Endothelial cell of umbilical vein (primary cell): ENCODE measurements at regions not wholly inside any gene's neighbourhood (a gene's known extent, or its start where the extent isn't known, plus 50 kb on each side); places are given as distances from the start of the nearest gene placed in this dataset.
A peak's percentile ranks its signal among the peaks of the same experiment; 100 is the strongest.

Source experiments
- BruUV-seq: library from RNA; stranded (reverse); fragments of 400-500 nt; replicated peaks from 2 replicates; lab custom pipeline; 2021; lab: Mats Ljungman, UMichigan
- CTCF ChIA-PET: fragments of 300-600, 350-600 bp; sonication (Branson Sonifier 250); formaldehyde crosslinking; loops from one replicate; lab custom pipeline; 2021; ENCODE audit warnings: antibody characterized with exemption, inconsistent platforms; lab: Charles Lee
- POLR2A ChIA-PET: fragments of 300-600, 350-600 bp; sonication (Branson Sonifier 250); formaldehyde crosslinking; loops from one replicate; lab custom pipeline; 2021; ENCODE audit warnings: antibody characterized with exemption, inconsistent platforms; lab: Charles Lee
- DNase-seq: peaks from one replicate; pipeline ENCODE4 v3.0.0-alpha.2; 2011; ENCODE audit warnings: low read depth, low spot score
- FAIRE-seq: peaks from 2 replicates; lab custom pipeline; 2011; peaks lifted over from hg19 to GRCh38; lab: Jason Lieb, UNC
- H2AFZ ChIP-seq: 2 replicates; pipeline ENCODE4 v1.6.0; 2012; ENCODE audit warnings: low read depth, low read length, control low read depth, inconsistent platforms
- H3K27ac ChIP-seq: 2 replicates; pipeline ENCODE4 v1.5.1; 2011; ENCODE audit warnings: low read depth, mild to moderate bottlenecking, control low read depth, low read length, moderate library complexity; ENCODE audit not compliant: insufficient read depth
- H3K27me3 ChIP-seq, 2 experiments: 2 replicates each; pipeline versions ENCODE4 v1.6.0 to v1.6.1; 2011; ENCODE audit warnings: low read length in 2 of 2, mixed read lengths in 1 of 2; ENCODE audit not compliant: control insufficient read depth in 2 of 2, insufficient read depth in 2 of 2
- H3K36me3 ChIP-seq, 2 experiments: 2 replicates in 1 of 2; 3 replicates in 1 of 2; pipeline ENCODE4 v1.5.1; 2011; ENCODE audit warnings: low read length in 2 of 2, mild to moderate bottlenecking in 1 of 2, moderate library complexity in 1 of 2; ENCODE audit not compliant: control insufficient read depth in 2 of 2, insufficient read depth in 2 of 2; ENCODE audit errors: extremely low read depth in 1 of 2
- H3K4me1 ChIP-seq: 3 replicates; pipeline ENCODE4 v1.5.1; 2011; ENCODE audit warnings: mild to moderate bottlenecking, low read length; ENCODE audit not compliant: control insufficient read depth, insufficient read depth; ENCODE audit errors: extremely low read depth
- H3K4me2 ChIP-seq: 2 replicates; pipeline ENCODE4 v1.6.1; 2011; ENCODE audit warnings: low read length, control low read depth, mixed read lengths; ENCODE audit not compliant: insufficient read depth
- H3K4me3 ChIP-seq, 3 experiments: fragments of 200-600 bp in 1 of 3; sonication (generic), shearing (Covaris generic) in 1 of 3; replicated peaks in 1 of 3; 2 replicates each; pipeline ENCODE4 v1.5.1; 2011 to 2016; ENCODE audit warnings: control low read depth in 3 of 3, low read length in 3 of 3, mild to moderate bottlenecking in 2 of 3, inconsistent platforms in 1 of 3, low read depth in 1 of 3, moderate library complexity in 1 of 3; ENCODE audit not compliant: insufficient read depth in 1 of 3
- H3K79me2 ChIP-seq: 2 replicates; pipeline ENCODE4 v1.6.0; 2012; ENCODE audit warnings: low read length, inconsistent platforms; ENCODE audit not compliant: control insufficient read depth, insufficient read depth
- H3K9ac ChIP-seq: replicated peaks from 2 replicates; pipeline ENCODE3; 2011; ENCODE audit warnings: low read length, control low read depth; ENCODE audit not compliant: insufficient read depth; ENCODE audit errors: extremely low read depth
- H3K9me1 ChIP-seq: replicated peaks from 3 replicates; pipeline ENCODE4 v1.6.0; 2011; ENCODE audit warnings: mild to moderate bottlenecking, low read length; ENCODE audit not compliant: control insufficient read depth, insufficient read depth; ENCODE audit errors: extremely low read depth
- H3K9me3 ChIP-seq: replicated peaks from 2 replicates; pipeline ENCODE4 v1.5.1; 2012; ENCODE audit warnings: low read length, inconsistent platforms; ENCODE audit not compliant: control insufficient read depth, insufficient read depth
- H4K20me1 ChIP-seq: replicated peaks from 2 replicates; pipeline ENCODE3; 2011; ENCODE audit warnings: mild to moderate bottlenecking, low read length; ENCODE audit not compliant: control insufficient read depth, insufficient read depth; ENCODE audit errors: extremely low read depth
- CTCF ChIP-seq, 2 donors: IDR thresholded peaks; 1 replicate in 1 of 2; 2 replicates in 1 of 2; pipeline ENCODE4 v1.5.1; 2011; ENCODE audit warnings: low read length in 2 of 2, mild to moderate bottlenecking in 2 of 2, moderate library complexity in 2 of 2, control low read depth in 1 of 2, inconsistent platforms in 1 of 2, low read depth in 1 of 2; ENCODE audit not compliant: insufficient read depth in 1 of 2; ENCODE audit errors: extremely low read depth in 1 of 2
- EZH2 ChIP-seq: IDR thresholded peaks from 2 replicates; pipeline ENCODE4 v1.6.1; 2012; ENCODE audit warnings: borderline replicate concordance, low read depth, mild to moderate bottlenecking, moderate library complexity, low read length, inconsistent platforms; ENCODE audit not compliant: severe bottlenecking
- FOS ChIP-seq: IDR thresholded peaks from 2 replicates; pipeline ENCODE4 v1.6.1; 2011; ENCODE audit warnings: mild to moderate bottlenecking, low read length, moderate library complexity, borderline replicate concordance; ENCODE audit not compliant: insufficient read depth
- GATA2 ChIP-seq: IDR thresholded peaks from 2 replicates; pipeline ENCODE4 v1.7.0; 2011; ENCODE audit warnings: low read depth, mild to moderate bottlenecking, moderate library complexity, mixed read lengths, low read length; ENCODE audit not compliant: insufficient read length, insufficient read depth
- JUN ChIP-seq: IDR thresholded peaks from 2 replicates; pipeline ENCODE4 v1.6.1; 2011; ENCODE audit warnings: borderline replicate concordance, low read depth; ENCODE audit not compliant: insufficient read length, insufficient read depth
- MAX ChIP-seq: IDR thresholded peaks from 2 replicates; pipeline ENCODE4 v1.6.1; 2011; ENCODE audit not compliant: insufficient read depth, insufficient read length
- MYC ChIP-seq: IDR thresholded peaks from one replicate; pipeline ENCODE4 v1.6.1; 2011; ENCODE audit warnings: mild to moderate bottlenecking, low read depth, low read length
- POLR2A ChIP-seq: IDR thresholded peaks from 2 replicates; pipeline ENCODE4 v1.6.1; 2012; ENCODE audit warnings: low read depth, mild to moderate bottlenecking, control low read depth, low read length
- POLR2AphosphoS5 ChIP-seq: IDR thresholded peaks from 2 replicates; pipeline ENCODE4 v1.6.1; 2012; ENCODE audit warnings: low read depth, mild to moderate bottlenecking, control low read depth, low read length, moderate library complexity; ENCODE audit not compliant: insufficient read depth
- dilution Hi-C: fragments of 300-500 bp; cut with MboI; formaldehyde crosslinking; loops from one replicate; pipeline ENCODE4 v1.15.0; 2019; ENCODE audit warnings: low sequenced_read_pairs; ENCODE audit not compliant: extremely low pct_ligation_motif_present
- intact Hi-C: fragments of 100-400 bp; cut with micrococcal nuclease; formaldehyde crosslinking; loops from one replicate; pipeline ENCODE4 v1.10.0; 2022

- FAIRE-seq (no peak), DNase-seq (peak; percentile 14)
- Histone ChIP-seq H2AFZ (no peak overlapping the region), H3K79me2 (no peaks in the 10 kb centered on the region), H3K36me3 (no peaks in the 10 kb centered on the region), H3K9ac (no peak overlapping the region), H3K9me3 (no peaks in the 10 kb centered on the region), H3K27me3 (no peaks in the 10 kb centered on the region), H3K9me1 (no peaks in the 10 kb centered on the region), H3K27ac (no peak overlapping the region), H3K4me2 (no peak overlapping the region), H3K4me1 (no peaks in the 10 kb centered on the region), H4K20me1 (no peaks in the 10 kb centered on the region), H3K4me3 (no peak overlapping the region)
- dilution Hi-C loops, result no loop called here
- intact Hi-C loops, result no loop called here
- TF ChIP-seq MAX, result no peak
- TF ChIP-seq GATA2, result no peak
- TF ChIP-seq MYC, result no peak
- no peak for TF ChIP-seq POLR2A
- no peak for TF ChIP-seq CTCF (IDR thresholded peaks at IDR 0.05; ENCODE audit: extremely low read depth in 1 of 2, insufficient read depth in 1 of 2, low read depth in 1 of 2, low read length in 2 of 2)
- no peak for TF ChIP-seq EZH2
- TF ChIP-seq POLR2AphosphoS5, result no peak
- no peak for TF ChIP-seq JUN
- no peak for TF ChIP-seq FOS
- BruUV-seq, result no TSS peak
- ChIA-PET POLR2A (no interaction called here), CTCF (interaction anchor here (0.8 kb wide), 1 partner anchor 10 kb away, joined by 3 read pairs; no protein-coding TSS in a partner anchor)
Measured at GRCh38 chr5:114249823-114250222, 112.0 kb upstream of the KCNN2 start.
